ENCODE measurements at regions not wholly inside any gene's neighbourhood (a gene's known extent, or its start where the extent isn't known, plus 50 kb on each side); places are given as distances from the start of the nearest gene placed in this dataset.
A peak's percentile ranks its signal among the peaks of the same experiment; 100 is the strongest.

DNA sequence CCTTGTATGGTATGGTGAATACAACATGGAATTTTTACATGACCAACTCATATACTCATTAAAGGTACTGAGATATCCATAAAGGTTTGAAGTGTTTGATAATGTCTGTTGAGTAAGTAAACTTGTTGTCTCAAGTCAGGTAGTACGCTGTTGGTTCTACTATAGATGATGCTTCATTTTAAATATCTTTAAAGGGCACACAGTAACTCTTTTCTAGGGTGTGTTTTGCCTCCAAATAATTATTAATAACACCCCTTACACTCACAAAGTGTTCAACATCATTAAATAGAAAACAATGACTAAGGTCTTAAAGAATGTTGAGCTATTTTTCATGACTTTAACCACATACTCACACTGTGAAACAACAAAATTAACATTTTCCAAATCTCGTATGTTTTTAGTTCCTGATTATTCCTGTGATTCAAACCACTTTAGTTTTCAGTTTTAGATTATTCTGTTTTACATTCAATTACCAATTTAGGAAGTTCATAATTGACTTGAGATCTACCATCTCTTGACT, 220.0 kb upstream of the NANOGP8 start:
- Histone ChIP-seq H3K4me3 (ENCODE audit: low read length) (no peak overlapping the region), H3K4me1 (ENCODE audit: control insufficient read depth, insufficient read depth, low read length) (peaks cover 6% of the 10 kb centered on the region), H3K36me3 (ENCODE audit: control insufficient read depth, insufficient read depth, low read length) (no peaks in the 10 kb centered on the region), H3K27me3 (ENCODE audit: control insufficient read depth, insufficient read depth, low read length) (no peaks in the 10 kb centered on the region), H3K27ac (ENCODE audit: low read length) (no peak overlapping the region), H3K9me3 (ENCODE audit: control insufficient read depth, low read depth, low read length) (no peaks in the 10 kb centered on the region)
- WGBS (ENCODE audit: insufficient coverage, low lambda C conversion rate): 78% methylated on average over 1 of the region's 2 CpGs
- no peak for DNase-seq

DNA sequence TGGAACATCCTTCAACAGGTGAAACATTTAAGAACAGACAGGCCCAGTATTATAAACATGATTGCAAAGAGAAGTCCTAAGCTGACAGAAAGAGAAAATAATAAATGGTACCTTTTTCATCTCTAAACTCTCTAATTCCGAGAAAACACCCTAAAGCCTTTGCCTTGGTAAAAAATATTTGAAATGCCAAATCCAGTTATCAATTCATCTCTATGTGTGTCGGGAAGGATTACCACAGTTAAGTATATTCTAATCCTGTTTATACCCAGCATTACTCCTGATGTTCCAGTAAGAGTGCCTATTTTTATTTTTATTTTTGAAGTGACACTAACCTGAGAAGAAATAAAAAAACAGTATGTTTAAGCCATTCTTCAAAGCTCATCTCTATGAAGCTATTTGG, 219.3 kb upstream of the NANOGP8 start:
- no peak for DNase-seq
- H3K27ac ChIP-seq (ENCODE audit: low read length): no peak overlapping the region
- H3K4me3 ChIP-seq (ENCODE audit: low read length): no peak overlapping the region
- no peaks in the 10 kb centered on the region for H3K9me3 ChIP-seq (ENCODE audit: control insufficient read depth, low read depth, low read length)
- peaks cover 6% of the 10 kb centered on the region for H3K4me1 ChIP-seq (ENCODE audit: control insufficient read depth, insufficient read depth, low read length)
- no peaks in the 10 kb centered on the region for H3K27me3 ChIP-seq (ENCODE audit: control insufficient read depth, insufficient read depth, low read length)
- 100% methylated on average over 1 of the region's 2 CpGs for WGBS (ENCODE audit: insufficient coverage, low lambda C conversion rate)
- H3K36me3 ChIP-seq (ENCODE audit: control insufficient read depth, insufficient read depth, low read length): no peaks in the 10 kb centered on the region

DNA sequence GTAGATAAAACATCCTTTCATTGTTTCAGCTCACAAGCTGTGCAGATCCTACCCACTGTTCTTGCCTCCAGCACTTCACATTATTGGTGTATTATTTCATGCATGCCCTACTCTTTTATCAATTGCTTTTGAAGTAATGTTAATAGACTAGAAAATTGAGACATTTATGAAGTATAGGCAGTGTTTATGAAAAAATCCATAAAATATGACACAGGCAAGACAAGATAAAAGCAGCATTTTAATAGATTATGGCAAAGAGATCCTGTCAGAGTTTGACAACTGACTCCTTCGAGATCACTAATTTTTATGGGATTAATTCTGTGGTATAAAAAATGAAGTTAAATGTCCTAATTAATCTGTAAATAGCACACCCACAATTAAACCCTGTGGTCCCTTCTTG, 217.2 kb upstream of the NANOGP8 start:
- WGBS (ENCODE audit: insufficient coverage, low lambda C conversion rate): no CpG with 5 or more reads among the region's 1 CpG
- H3K9me3 ChIP-seq (ENCODE audit: control insufficient read depth, low read depth, low read length): peaks cover 2% of the 10 kb centered on the region
- no peaks in the 10 kb centered on the region for H3K36me3 ChIP-seq (ENCODE audit: control insufficient read depth, insufficient read depth, low read length)
- no peaks in the 10 kb centered on the region for H3K27me3 ChIP-seq (ENCODE audit: control insufficient read depth, insufficient read depth, low read length)
- no peak overlapping the region for H3K27ac ChIP-seq (ENCODE audit: low read length)
- peaks cover 6% of the 10 kb centered on the region for H3K4me1 ChIP-seq (ENCODE audit: control insufficient read depth, insufficient read depth, low read length)
- DNase-seq: no peak
- H3K4me3 ChIP-seq (ENCODE audit: low read length): no peak overlapping the region

DNA sequence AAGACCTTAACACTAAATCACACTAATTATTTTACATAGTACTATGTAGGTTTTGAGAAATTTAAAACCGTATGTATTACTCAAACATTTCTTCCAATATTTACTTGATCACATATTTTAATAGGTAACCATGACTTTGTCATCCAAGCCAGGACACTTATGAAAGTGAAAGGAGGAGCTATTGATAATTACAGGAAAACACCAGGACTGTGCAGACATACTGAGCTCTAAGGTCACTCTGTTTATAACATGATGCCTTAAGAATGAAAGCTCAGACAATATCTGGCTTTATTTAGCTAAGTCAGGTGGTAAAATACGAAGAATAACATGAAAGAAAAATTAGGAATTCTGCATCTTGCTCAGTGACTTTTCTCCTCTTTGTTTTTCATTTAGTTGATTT, 216.0 kb upstream of the NANOGP8 start:
- H3K9me3 ChIP-seq (ENCODE audit: control insufficient read depth, low read depth, low read length): peaks cover 2% of the 10 kb centered on the region
- peaks cover under 1% of the 10 kb centered on the region for H3K4me1 ChIP-seq (ENCODE audit: control insufficient read depth, insufficient read depth, low read length)
- H3K4me3 ChIP-seq (ENCODE audit: low read length): no peak overlapping the region
- WGBS (ENCODE audit: insufficient coverage, low lambda C conversion rate): 60% methylated on average over 1 of the region's 2 CpGs
- DNase-seq: no peak
- no peak overlapping the region for H3K27ac ChIP-seq (ENCODE audit: low read length)
- no peaks in the 10 kb centered on the region for H3K27me3 ChIP-seq (ENCODE audit: control insufficient read depth, insufficient read depth, low read length)
- H3K36me3 ChIP-seq (ENCODE audit: control insufficient read depth, insufficient read depth, low read length): no peaks in the 10 kb centered on the region

DNA sequence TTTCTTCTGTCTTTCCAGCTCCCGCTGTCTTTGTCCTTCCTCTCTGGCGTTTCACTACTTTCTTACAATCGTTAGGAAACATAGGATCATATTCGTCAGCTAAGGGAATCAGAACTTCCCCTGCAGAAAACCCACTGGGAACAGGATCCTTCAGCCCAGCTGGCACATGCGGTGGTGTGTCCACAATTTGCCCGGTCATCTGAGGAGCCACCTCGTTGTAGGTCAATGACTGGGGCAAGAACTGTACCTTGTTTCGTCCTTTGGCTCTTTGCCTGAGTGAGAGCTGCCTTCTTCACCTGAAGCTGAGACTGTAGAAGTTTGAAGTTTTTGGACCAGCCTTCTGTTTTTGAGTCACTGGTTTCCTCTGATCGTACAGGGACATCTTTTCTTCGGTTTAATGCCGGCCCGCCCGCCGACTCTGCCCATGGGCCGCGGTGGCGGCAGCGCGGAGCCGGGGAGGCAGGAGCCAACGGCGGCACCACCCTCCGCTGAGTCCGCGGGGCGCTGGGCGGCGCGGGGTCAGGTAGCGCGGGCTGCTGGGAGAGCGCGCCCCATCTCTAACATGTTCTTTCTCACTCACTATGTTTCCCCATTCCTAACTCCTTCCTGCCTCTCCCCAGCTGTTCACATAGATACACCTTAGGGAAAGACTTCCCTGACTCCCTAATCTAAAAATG, 214.1 kb upstream of the NANOGP8 start:
- Histone ChIP-seq H3K4me3 (ENCODE audit: low read length) (no peak overlapping the region), H3K27ac (ENCODE audit: low read length) (no peak overlapping the region), H3K9me3 (ENCODE audit: control insufficient read depth, low read depth, low read length) (peaks cover 2% of the 10 kb centered on the region), H3K4me1 (ENCODE audit: control insufficient read depth, insufficient read depth, low read length) (no peaks in the 10 kb centered on the region), H3K27me3 (ENCODE audit: control insufficient read depth, insufficient read depth, low read length) (no peaks in the 10 kb centered on the region), H3K36me3 (ENCODE audit: control insufficient read depth, insufficient read depth, low read length) (no peaks in the 10 kb centered on the region)
- WGBS (ENCODE audit: insufficient coverage, low lambda C conversion rate): 98% methylated on average over 4 of the region's 33 CpGs
- no peak for DNase-seq

DNA sequence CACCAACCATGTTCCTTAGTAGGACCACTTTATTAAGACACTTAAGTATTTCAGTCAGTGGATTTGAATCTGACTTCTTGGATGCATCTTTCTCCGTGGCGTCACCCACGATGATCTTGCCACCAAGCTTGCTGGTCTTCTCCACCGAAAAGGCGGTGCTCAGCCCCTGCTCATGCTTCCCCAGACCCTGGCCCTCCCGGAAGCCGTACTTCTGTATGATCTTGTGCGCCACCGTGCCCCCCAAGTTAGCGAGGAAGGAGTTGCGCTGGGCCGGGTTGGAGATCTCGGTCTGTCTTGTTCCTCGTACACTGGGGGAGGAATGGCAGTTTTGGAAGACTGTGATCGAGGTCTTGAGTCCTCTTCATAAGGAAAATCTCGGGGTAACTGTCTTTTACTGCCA, 213.4 kb upstream of the NANOGP8 start:
- 100% methylated on average over 1 of the region's 16 CpGs for WGBS (ENCODE audit: insufficient coverage, low lambda C conversion rate)
- DNase-seq: no peak
- Histone ChIP-seq H3K36me3 (ENCODE audit: control insufficient read depth, insufficient read depth, low read length) (no peaks in the 10 kb centered on the region), H3K4me3 (ENCODE audit: low read length) (no peak overlapping the region), H3K4me1 (ENCODE audit: control insufficient read depth, insufficient read depth, low read length) (no peaks in the 10 kb centered on the region), H3K27ac (ENCODE audit: low read length) (no peak overlapping the region), H3K9me3 (ENCODE audit: control insufficient read depth, low read depth, low read length) (peaks cover 2% of the 10 kb centered on the region), H3K27me3 (ENCODE audit: control insufficient read depth, insufficient read depth, low read length) (no peaks in the 10 kb centered on the region)

DNA sequence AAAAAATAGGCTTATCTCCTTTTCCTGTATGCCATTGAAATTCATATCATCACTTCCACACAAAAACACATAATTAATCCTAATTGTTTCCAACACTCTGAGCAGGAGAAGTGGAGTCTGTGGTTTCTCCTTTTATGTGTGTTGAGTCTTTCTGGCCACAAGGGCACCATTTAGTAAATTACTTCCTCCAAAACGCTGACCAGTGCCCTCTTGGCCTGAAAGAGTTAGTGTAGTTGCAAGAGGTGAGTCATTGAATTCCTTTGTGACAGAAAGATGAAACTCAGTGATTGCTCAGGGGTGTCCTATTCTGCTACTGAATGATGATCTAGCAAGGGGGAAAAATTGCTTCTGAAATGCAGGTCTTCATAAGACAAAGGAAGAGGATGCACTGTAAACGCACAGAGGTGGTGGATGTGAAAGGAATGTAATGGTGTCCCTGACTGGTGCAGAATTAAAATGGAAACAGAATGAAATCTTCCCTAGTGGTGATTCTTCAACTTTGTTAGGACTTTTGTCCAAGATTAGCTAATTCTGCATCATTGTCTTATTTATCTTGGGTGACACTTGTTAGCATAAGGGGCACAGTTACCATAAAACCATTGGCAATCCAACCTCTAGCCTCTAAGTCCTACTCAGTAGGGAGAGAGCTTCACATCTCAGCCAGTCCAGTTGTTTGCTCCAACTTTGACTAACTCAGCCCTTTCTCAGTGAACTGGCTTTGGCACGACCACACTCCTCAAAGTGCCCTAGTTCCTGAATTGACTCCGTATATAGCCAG, 208.4 kb upstream of the NANOGP8 start:
- no peak overlapping the region for H3K4me3 ChIP-seq (ENCODE audit: low read length)
- H3K27me3 ChIP-seq (ENCODE audit: control insufficient read depth, insufficient read depth, low read length): no peaks in the 10 kb centered on the region
- H3K27ac ChIP-seq (ENCODE audit: low read length): no peak overlapping the region
- DNase-seq: peak; percentile 15 to 37
- 100% methylated on average over 1 of the region's 4 CpGs for WGBS (ENCODE audit: insufficient coverage, low lambda C conversion rate)
- no peaks in the 10 kb centered on the region for H3K36me3 ChIP-seq (ENCODE audit: control insufficient read depth, insufficient read depth, low read length)
- no peaks in the 10 kb centered on the region for H3K9me3 ChIP-seq (ENCODE audit: control insufficient read depth, low read depth, low read length)
- no peaks in the 10 kb centered on the region for H3K4me1 ChIP-seq (ENCODE audit: control insufficient read depth, insufficient read depth, low read length)

DNA sequence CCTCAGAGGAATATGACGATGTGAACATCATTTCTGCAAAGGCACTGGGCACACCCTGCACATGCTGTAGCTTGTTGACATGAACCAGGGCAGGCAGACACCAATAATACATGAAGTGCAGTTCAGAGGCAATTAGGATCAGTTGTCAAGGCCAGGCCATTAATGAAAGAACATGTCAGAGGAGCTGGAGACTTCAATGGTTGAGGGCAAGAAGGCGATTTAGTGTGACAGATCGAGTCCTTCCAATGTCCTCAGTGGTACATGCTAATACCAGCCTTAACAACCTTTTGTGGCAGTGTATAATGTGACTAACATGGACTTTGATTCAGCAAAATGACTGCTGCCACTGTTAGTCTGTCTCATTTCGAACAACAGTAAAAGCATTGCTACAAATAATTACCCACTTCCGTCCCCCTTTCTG, 205.2 kb upstream of the NANOGP8 start:
- H3K4me3 ChIP-seq (ENCODE audit: low read length): no peak overlapping the region
- H3K36me3 ChIP-seq (ENCODE audit: control insufficient read depth, insufficient read depth, low read length): no peaks in the 10 kb centered on the region
- no peak overlapping the region for H3K27ac ChIP-seq (ENCODE audit: low read length)
- peak; percentile 28 to 67 for DNase-seq
- no peaks in the 10 kb centered on the region for H3K27me3 ChIP-seq (ENCODE audit: control insufficient read depth, insufficient read depth, low read length)
- WGBS (ENCODE audit: insufficient coverage, low lambda C conversion rate): no CpG with 5 or more reads among the region's 5 CpGs
- no peaks in the 10 kb centered on the region for H3K9me3 ChIP-seq (ENCODE audit: control insufficient read depth, low read depth, low read length)
- no peaks in the 10 kb centered on the region for H3K4me1 ChIP-seq (ENCODE audit: control insufficient read depth, insufficient read depth, low read length)

DNA sequence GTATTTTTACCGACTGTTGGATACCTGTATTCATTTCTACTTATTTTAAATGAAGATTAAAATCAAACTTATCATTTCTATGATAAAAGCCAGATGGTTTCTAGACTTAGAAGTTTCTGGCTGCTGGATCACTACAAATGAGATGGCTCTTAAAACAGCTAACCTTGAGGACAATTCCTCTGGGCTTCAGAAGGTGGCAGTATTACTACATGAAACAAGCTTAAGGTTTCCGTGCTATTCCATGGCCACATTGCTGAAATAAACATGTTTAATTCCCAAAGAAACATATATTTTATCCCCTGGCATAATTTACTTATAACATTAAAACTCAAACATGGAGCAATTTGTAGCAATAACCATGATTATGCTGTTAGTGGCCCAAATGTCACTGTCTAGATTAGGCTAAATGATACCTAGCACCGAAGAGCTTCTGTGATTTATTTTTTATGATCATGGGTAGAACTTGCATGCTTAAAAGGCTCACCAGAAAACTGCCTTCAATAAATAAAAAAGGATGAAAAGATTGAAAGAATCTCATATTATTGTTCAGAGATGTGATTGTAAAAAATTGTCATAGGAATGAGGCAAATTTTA, 204.0 kb upstream of the NANOGP8 start:
- Histone ChIP-seq H3K27me3 (ENCODE audit: control insufficient read depth, insufficient read depth, low read length) (no peaks in the 10 kb centered on the region), H3K27ac (ENCODE audit: low read length) (no peak overlapping the region), H3K4me1 (ENCODE audit: control insufficient read depth, insufficient read depth, low read length) (no peaks in the 10 kb centered on the region), H3K4me3 (ENCODE audit: low read length) (no peak overlapping the region), H3K36me3 (ENCODE audit: control insufficient read depth, insufficient read depth, low read length) (no peaks in the 10 kb centered on the region), H3K9me3 (ENCODE audit: control insufficient read depth, low read depth, low read length) (no peaks in the 10 kb centered on the region)
- DNase-seq: peak; percentile 33 to 48
- WGBS (ENCODE audit: insufficient coverage, low lambda C conversion rate): 0% methylated on average over 1 of the region's 3 CpGs

DNA sequence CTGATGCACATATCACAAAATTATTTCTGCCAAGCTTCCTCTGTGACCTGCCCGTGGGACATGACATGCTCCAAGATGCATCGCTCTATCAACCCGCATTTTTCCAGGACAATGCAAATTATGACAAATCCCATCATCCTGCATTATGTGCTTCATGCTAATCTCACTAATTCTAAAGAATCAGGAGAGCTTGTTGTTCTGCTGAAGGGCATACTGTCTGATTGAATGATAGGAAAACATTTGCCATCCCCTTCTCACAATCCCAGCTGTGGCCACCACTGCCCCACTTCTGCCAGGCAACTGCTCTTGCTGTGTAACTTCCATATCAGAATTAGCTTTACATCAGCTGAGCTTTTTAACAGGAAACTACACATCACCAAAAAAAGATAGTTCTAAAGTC, 203.5 kb upstream of the NANOGP8 start:
- no CpG with 5 or more reads among the region's 3 CpGs for WGBS (ENCODE audit: insufficient coverage, low lambda C conversion rate)
- no peaks in the 10 kb centered on the region for H3K4me1 ChIP-seq (ENCODE audit: control insufficient read depth, insufficient read depth, low read length)
- no peaks in the 10 kb centered on the region for H3K27me3 ChIP-seq (ENCODE audit: control insufficient read depth, insufficient read depth, low read length)
- H3K4me3 ChIP-seq (ENCODE audit: low read length): no peak overlapping the region
- no peaks in the 10 kb centered on the region for H3K9me3 ChIP-seq (ENCODE audit: control insufficient read depth, low read depth, low read length)
- H3K27ac ChIP-seq (ENCODE audit: low read length): no peak overlapping the region
- no peaks in the 10 kb centered on the region for H3K36me3 ChIP-seq (ENCODE audit: control insufficient read depth, insufficient read depth, low read length)
- DNase-seq: no peak
